DOHH2 (cell line): ENCODE measurements at regions not wholly inside any gene's neighbourhood (a gene's known extent, or its start where the extent isn't known, plus 50 kb on each side); places are given as distances from the start of the nearest gene placed in this dataset.

Experiments used
- H3F3A ChIP-seq: fragments of 200-600 bp; sonication (generic), shearing (Covaris generic); 2 replicates; pipeline ENCODE4 v1.6.0; 2016; ENCODE audit warnings: antibody characterized with exemption, mild to moderate bottlenecking; ENCODE audit not compliant: control insufficient read depth, insufficient read depth
- H3K27ac ChIP-seq: fragments of 200-600 bp; sonication (generic); 2 replicates; pipeline ENCODE4 v1.5.1; 2014; ENCODE audit warnings: low read depth, mild to moderate bottlenecking, low read length, moderate library complexity
- H3K27me3 ChIP-seq: fragments of 200-600 bp; sonication (generic); 2 replicates; pipeline ENCODE4 v1.6.1; 2014; ENCODE audit warnings: mild to moderate bottlenecking, low read length, mixed read lengths; ENCODE audit not compliant: control insufficient read depth
- H3K36me3 ChIP-seq: fragments of 200-600 bp; sonication (generic); 2 replicates; pipeline ENCODE4 v1.6.1; 2014; ENCODE audit warnings: mild to moderate bottlenecking, low read length, moderate library complexity, mixed read lengths; ENCODE audit not compliant: control insufficient read depth
- H3K4me1 ChIP-seq: fragments of 200-600 bp; sonication (generic); 2 replicates; pipeline ENCODE4 v1.6.1; 2014; ENCODE audit warnings: mild to moderate bottlenecking, low read length, mixed read lengths; ENCODE audit not compliant: control insufficient read depth
- H3K4me2 ChIP-seq: fragments of 200-600 bp; sonication (generic); 2 replicates; pipeline ENCODE4 v1.6.0; 2014; ENCODE audit warnings: mild to moderate bottlenecking, low read length, moderate library complexity
- H3K4me3 ChIP-seq: fragments of 200-600 bp; sonication (generic); 2 replicates; pipeline ENCODE4 v1.5.1; 2014; ENCODE audit warnings: mild to moderate bottlenecking, low read length, mixed read lengths
- H3K79me2 ChIP-seq: fragments of 200-600 bp; sonication (generic); 2 replicates; pipeline ENCODE4 v1.6.1; 2014; ENCODE audit warnings: mild to moderate bottlenecking, low read length, mixed read lengths; ENCODE audit not compliant: control insufficient read depth
- H3K9me2 ChIP-seq: fragments of 200-600 bp; sonication (generic); replicated peaks from 2 replicates; pipeline ENCODE4 v1.6.1; 2014; ENCODE audit warnings: mild to moderate bottlenecking, low read length, mixed read lengths; ENCODE audit not compliant: control insufficient read depth
- H3K9me3 ChIP-seq: fragments of 200-600 bp; sonication (generic); 2 replicates; pipeline ENCODE4 v1.6.1; 2014; ENCODE audit warnings: antibody characterized with exemption, low read length, mixed read lengths; ENCODE audit not compliant: control insufficient read depth, insufficient read depth
- H4K20me1 ChIP-seq: fragments of 200-600 bp; sonication (generic); 2 replicates; pipeline ENCODE4 v1.6.0; 2014; ENCODE audit warnings: low read depth, mild to moderate bottlenecking, antibody characterized with exemption, low read length, moderate library complexity; ENCODE audit not compliant: control insufficient read depth, insufficient read depth
- CTCF ChIP-seq: fragments of 200-600 bp; sonication (generic); IDR thresholded peaks from one replicate; pipeline ENCODE4 v1.5.1; 2014; ENCODE audit warnings: antibody characterized with exemption, mild to moderate bottlenecking, low read depth, low read length; ENCODE audit not compliant: poor library complexity, severe bottlenecking
- EZH2phosphoT487 ChIP-seq: fragments of 200-600 bp; sonication (generic); IDR thresholded peaks from 2 replicates; pipeline ENCODE4 v1.6.1; 2017; ENCODE audit warnings: borderline replicate concordance, mild to moderate bottlenecking, antibody characterized with exemption, low read length, moderate library complexity, mixed read lengths

- H3K4me2 ChIP-seq, result no peak overlapping the region
- TF ChIP-seq CTCF (no peak), EZH2phosphoT487 (no peak)
- no peaks in the 10 kb centered on the region for H3F3A ChIP-seq
- no peak overlapping the region for H3K27ac ChIP-seq
- no peaks in the 10 kb centered on the region for H3K9me2 ChIP-seq
- no peaks in the 10 kb centered on the region for H3K27me3 ChIP-seq
- H3K9me3 ChIP-seq, result no peaks in the 10 kb centered on the region
- no peaks in the 10 kb centered on the region for H3K79me2 ChIP-seq
- no peaks in the 10 kb centered on the region for H3K36me3 ChIP-seq
- no peaks in the 10 kb centered on the region for H4K20me1 ChIP-seq
- H3K4me3 ChIP-seq, result no peak overlapping the region
- no peaks in the 10 kb centered on the region for H3K4me1 ChIP-seq
Observed at GRCh38 chr5:155222393-155222792, 208.8 kb downstream of the KIF4B start.

- H3K9me2 ChIP-seq, result no peaks in the 10 kb centered on the region
- H3F3A ChIP-seq, result no peaks in the 10 kb centered on the region
- H3K4me3 ChIP-seq, result no peak overlapping the region
- no peaks in the 10 kb centered on the region for H3K79me2 ChIP-seq
- H3K27ac ChIP-seq, result no peak overlapping the region
- no peaks in the 10 kb centered on the region for H3K36me3 ChIP-seq
- H3K9me3 ChIP-seq, result no peaks in the 10 kb centered on the region
- TF ChIP-seq EZH2phosphoT487 (no peak), CTCF (no peak)
- 0 out of 2 replicates have a peak, but pooled peaks cover 2% of the 10 kb centered on the region for H3K27me3 ChIP-seq
- no peaks in the 10 kb centered on the region for H4K20me1 ChIP-seq
- no peaks in the 10 kb centered on the region for H3K4me1 ChIP-seq
- H3K4me2 ChIP-seq, result no peak overlapping the region
Observed at GRCh38 chr5:155229135-155229534, 215.6 kb downstream of the KIF4B start.

GRCh38 chr5:155239803-155240202 is 226.2 kb downstream of the KIF4B start:
- no peaks in the 10 kb centered on the region for H3K9me2 ChIP-seq
- no peaks in the 10 kb centered on the region for H3K79me2 ChIP-seq
- no peak for TF ChIP-seq EZH2phosphoT487
- TF ChIP-seq CTCF, result no peak
- no peak overlapping the region for H3K4me2 ChIP-seq
- no peaks in the 10 kb centered on the region for H3K36me3 ChIP-seq
- no peak overlapping the region for H3K27ac ChIP-seq
- no peaks in the 10 kb centered on the region for H3K9me3 ChIP-seq
- no peak overlapping the region for H3K4me3 ChIP-seq
- no peaks in the 10 kb centered on the region for H3F3A ChIP-seq
- no peaks in the 10 kb centered on the region for H3K27me3 ChIP-seq
- no peaks in the 10 kb centered on the region for H4K20me1 ChIP-seq
- H3K4me1 ChIP-seq, result no peaks in the 10 kb centered on the region

- Histone ChIP-seq H3K4me2 (no peak overlapping the region), H3K4me1 (no peaks in the 10 kb centered on the region), H3K36me3 (no peaks in the 10 kb centered on the region), H3K79me2 (no peaks in the 10 kb centered on the region), H3K27ac (no peak overlapping the region), H4K20me1 (no peaks in the 10 kb centered on the region), H3K9me2 (no peaks in the 10 kb centered on the region), H3F3A (no peaks in the 10 kb centered on the region), H3K4me3 (no peak overlapping the region), H3K27me3 (no peaks in the 10 kb centered on the region), H3K9me3 (no peaks in the 10 kb centered on the region)
- TF ChIP-seq CTCF (no peak), EZH2phosphoT487 (no peak)
Observed at GRCh38 chr5:155250596-155250995, 237.0 kb downstream of the KIF4B start.
